M059J (cell line): ENCODE measurements at regions not wholly inside any gene's neighbourhood (a gene's known extent, or its start where the extent isn't known, plus 50 kb on each side); places are given as distances from the start of the nearest gene placed in this dataset.

Experiments
- DNase-seq: peaks from one replicate; pipeline ENCODE4 v3.0.0-alpha.2; 2012; ENCODE audit warnings: low read depth

DNA sequence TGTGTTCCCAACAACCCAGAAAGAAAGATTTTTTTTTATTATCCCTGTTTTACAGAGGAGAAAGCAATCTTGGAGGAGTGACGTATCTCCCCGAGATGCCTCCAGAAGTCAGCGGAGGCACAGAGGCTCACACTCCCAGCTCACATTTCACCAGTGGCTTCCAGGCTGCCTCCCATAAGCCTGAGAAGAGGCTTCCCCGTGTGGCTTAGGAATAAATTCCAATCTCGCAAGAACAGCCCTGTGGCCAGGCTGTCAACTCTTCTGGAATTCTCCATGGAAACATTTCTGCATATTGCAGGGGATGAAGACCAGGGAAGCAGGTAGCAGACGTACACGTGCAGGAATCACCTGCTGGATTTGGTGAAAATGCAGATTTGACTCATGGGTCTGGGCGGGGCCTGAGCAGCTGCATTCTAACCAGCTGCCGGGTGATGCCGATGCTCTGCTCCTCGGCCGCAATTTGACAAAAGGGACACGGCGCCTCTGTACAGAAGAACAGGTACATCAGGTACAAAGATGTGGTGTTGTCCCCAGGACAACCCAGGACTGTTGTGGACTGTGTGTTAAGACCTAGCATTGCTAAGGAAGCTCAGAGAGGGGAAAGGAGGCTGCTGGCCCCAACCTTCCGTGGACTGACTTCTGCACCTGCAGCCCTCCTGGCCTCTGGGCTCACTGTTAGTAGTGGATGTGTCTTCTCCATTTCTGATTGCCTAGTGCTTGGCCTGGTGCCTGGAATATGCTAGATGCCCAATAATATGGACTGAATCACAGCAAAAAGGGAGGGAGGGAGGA, 114.2 kb upstream of the ID2 start:
- no peak for DNase-seq

DNA sequence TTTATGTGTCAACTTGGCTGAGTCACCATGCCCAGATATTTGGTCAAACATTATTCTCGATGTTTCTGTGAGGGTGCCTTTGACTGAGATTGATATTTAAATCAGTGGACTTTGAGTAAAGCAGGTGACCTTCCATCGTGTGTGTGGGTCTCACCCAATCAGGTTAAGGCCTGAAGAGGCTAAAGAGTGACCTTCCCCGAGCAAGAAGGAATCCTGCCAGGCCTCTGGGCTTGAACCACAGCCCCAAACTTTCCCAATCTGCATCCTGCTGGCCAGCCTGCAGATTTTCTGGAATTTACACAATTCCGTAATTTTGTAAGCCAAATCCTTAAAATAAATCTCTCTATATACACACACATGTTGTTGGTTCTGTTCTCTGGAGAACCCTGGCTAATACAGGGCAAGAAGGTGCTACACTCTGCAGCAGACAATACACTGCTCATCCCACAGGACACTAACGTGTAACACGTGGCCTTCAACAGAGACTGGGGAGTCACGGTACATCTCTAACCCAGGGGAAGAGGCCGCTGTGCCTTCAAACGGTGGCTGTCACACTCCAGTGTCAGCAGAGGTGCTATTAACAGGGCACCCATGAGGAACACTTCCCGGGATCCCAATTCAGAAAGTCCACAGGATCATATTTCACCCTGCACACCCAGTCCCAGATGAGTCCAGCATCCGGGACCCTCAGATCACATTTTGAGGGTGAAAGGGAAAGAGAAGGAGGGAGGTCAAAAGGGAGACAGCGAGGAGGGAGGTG, 113.1 kb upstream of the ID2 start:
- no peak for DNase-seq

DNA sequence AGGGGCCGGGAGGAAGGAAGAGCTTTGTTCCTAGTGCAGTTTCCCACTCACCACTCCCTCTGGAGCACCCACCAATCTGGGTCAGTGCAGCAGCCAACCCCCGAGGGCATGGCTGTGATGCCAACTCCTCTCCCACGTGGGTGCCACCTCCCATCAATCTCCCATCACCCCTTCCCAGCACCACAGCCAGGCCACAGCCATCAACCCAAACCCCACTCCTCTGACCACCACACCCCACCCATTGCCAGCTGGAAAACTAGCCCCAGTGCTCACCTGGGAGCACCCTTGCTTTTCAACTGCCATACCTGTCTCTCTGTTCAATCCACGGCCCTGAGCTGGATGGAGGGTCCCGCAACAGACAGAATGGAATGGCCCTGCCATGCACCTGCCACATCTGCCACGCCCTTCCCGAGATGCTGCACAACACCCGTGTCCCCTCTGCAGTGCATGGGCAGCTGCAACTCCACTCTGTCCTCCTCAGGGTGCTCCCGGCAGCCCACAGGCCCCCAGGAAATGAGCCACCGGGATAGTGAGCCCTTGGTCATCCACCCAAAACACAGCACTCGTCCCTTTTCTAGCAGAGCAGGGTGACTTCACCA, 112.4 kb upstream of the ID2 start:
- DNase-seq = no peak

DNA sequence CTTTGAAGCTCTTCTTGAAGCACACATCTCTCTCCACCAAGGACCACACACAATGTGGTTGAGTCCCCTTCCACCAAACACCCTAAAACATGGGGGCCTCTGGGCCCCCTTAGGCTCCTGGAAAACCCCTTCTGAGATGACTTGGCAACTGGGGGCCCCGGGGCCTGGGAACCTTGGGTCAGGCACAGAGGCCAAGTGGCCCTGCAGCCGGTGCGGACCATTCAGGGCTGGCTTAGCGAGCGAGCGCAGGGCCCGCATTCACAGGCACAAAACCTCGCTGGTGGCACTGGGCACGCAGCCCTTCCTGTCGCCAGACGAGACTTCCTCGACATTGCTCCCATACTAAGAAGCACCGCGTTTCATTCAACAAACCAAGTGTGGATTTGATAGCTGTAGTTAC, 111.2 kb upstream of the ID2 start:
- no peak for DNase-seq

DNA sequence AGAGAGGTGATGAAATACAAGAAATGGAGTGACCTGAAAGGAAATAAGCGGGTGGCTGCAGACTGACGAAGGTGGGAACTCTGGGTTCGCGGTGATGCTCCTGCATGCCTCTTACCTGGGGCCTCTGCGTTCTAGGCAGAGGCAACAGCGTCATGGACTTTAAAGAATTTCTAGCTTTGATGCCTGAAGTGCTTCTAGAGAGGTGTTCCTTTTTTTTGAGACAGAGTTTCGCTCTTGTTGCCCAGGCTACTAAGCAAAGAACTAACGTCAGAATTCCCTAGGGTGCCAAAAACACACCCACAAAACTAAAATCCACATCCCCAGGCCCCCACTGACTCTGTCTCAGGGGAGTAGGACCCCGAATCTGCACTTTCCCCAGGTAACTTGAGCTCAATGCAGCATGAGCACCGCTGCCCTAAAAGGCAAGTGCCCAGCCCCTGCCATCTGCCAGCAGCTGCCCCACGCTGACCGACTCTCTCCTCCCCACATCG, 110.5 kb upstream of the ID2 start:
- no peak for DNase-seq

DNA sequence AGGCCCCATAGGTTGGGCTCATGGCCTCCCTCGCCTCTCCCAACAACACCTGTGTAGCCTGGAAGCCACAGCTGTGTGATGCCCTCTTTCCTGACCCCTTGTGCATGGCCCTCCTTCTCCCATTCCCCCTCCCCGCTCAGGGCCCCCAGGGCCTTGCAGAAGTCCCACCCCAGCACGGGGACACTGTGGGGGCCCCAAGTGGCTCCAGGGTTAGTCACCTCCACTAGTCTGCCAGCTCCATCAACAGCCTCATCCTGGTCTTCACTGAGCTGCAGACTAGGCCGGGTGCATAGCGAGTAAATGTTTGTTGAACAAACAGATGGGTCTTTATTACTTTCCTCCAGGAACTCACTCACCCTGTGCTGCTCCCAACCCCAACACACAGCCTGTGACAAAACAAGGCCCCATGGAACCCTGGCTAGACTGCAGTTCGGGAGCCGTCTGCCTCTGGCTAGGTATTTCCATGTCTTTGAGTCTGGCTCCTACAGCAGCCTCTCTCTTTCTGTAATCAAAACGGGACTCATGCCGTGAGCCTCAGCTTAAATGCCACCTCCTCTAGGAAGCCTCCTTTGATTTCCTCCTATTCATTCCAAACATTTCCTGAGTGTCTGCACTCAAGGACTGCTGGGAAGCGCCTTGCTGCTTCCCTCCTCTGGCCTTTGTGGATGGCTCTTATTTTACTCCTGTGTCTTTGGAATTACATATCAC, 109.9 kb upstream of the ID2 start:
- DNase-seq = no peak

DNA sequence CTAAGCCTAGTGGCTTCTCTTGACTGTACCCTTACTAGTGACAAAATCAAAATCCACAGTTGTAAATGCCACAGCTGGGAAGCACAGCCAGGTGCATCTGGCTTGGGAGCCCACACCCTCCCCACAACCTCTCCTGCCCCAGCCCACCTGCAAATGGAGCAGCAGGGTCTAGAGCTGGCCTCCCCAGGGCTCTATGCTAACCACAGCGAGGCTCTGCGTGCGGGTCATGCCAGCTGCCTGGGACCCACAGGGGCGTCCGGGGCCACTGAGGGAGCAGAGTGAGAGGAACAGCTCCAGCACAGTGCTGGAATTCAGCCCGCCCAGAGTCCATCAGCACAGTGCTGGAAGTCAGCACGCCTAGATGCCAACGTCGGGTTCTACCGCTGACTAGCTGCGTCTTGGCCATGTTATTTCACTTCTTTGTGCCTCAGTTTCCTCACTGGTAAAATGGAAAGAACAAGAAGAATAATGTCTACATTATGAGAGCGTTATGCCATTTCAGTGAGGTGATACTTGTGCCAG, 109.1 kb upstream of the ID2 start:
- no peak for DNase-seq

DNA sequence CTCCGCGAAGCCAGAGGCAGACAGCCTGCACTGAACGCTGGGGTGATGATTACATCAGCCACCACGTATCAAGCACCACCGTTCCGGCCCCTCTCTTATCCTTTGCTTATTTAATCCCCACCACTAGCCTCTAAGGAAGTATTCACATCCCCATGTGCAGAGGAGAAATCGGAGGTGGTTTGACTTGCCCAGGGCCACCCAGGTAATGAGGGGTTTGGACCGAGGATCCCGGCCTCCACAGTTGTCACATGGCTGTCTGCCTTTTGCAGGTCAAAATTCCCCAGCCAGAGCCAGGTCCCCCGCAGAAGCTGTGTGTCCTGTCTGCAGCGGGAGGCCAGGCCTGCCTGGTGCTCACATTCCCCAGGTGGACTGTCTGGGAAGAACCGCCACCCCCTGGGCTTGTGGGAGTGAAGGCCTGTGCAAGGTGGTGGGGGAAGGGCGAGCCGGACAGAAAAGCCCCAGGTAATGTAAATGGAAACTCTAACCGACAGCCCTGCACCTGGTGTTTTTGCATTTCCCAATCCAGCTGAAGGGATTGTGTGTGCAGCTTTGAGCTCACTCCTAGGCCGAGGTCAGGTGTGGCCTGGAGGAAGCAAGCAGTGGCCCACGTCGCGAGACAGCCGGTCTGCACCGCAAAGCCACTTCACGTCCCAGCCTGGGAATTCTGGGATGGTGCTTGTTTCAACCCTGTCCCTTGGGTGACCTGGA, 108.5 kb upstream of the ID2 start:
- DNase-seq = no peak

DNA sequence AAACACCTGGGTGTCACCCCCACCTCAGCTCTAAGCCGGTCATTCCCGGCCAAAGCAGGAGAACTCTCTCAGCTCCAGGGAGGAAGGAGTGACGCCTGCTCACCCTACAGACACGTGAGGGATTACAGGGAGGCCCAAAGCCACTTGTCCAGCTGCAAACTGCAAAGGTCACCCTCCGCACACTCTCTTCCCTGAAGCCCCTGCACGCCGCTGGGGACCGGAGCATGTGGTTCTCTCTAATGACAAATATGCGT, 108.0 kb upstream of the ID2 start:
- no peak for DNase-seq

DNA sequence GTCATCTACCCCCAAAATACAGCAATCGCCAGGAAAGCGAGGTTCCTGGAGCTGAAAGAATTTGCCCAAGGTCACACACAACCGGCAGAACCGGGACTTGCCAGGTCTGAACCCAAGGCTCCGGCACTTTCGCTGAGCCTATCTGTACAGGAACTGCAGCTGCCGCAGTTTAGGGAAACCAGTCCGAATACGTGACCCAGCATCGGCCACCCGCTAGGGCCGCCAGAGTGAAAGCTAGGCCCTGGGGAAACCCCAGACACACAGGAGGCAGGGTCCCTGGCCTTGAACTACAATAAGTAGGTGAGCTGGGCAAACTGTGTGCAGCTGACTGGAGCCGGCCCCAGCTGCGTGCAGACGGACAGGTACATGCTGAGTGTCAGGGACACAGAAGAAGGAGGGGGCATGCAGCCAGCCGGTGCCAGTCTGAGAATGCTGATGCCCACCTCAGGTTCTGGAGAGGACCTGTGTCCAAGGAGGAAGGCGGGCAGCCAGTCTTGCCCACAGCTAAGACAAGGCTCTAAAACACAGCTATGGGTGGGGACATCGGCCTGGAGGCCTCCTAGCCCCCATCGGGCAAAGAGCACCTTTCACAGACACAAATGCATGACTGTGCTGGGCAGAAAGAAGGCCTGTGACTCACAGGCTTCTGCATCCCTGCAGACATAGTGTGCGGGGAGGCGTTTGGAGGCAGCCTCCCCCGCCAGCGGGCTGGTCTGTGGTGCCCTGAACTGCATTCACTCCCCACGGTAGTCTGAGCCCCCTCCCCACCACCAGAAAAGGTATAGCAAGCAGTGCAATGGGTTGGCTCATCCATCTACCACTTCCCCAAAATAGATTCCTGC, 107.4 kb upstream of the ID2 start:
- no peak for DNase-seq

DNA sequence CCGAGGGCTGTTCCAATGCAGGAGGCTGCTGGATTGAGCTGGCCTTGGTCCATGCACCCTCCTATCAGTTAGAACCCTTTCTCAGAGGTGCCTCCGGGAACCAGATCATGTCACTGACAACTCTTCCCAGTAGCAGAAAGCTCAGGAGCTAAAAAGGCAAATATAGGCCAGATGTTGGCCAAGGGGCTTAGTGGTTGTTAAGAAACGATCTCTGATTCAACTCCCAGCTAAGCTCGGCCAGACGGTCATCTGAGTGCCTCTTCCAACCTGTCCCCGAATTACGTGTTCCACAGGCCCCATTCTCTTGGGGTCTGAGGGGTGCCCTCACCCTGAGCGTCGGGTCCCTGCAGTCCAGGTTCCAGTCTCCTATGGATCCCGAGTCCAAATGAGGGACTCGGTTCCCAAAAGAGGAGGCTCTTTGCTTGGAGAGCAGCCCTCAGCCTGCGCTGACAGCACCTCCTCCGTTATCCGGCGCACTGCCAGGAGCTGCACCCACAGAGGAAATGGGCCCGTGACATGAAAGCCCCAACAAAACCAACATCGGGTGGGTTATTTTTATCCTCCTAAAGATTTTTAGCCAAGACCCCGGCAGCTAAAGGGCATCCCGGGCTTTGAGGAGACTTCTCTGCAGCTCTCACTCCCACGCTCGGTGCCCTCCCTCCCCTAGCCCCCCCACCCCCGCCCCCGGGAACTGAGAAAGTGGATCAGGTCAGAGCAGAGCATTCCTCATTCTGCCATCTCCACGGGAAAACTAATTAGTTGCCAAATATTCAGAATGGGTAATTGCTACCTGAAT, 106.6 kb upstream of the ID2 start:
- no peak for DNase-seq

DNA sequence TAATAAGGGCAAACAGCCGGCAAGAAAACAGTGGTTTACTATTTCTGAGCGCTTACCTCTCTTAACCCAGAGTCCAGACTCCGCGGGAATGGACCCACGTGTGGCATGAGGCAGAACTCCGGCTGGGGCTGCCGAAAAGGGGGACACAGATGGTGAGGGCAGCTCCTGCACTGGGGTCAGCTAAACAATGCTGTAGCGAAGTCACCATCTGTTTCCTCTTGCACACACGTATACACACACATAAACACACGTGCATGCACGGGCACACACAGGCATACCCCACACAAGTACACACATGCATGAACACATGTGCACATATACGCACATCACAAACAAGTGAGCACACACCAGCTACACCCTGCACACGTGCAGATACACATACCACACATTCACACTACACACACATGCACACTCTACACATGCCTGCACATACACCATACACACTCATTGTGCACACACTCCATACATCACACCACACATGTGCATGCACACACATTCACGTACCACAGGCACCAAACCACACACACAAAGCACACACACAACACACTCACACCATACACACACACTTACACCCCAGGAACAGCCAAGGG, 105.9 kb upstream of the ID2 start:
- DNase-seq = no peak

DNA sequence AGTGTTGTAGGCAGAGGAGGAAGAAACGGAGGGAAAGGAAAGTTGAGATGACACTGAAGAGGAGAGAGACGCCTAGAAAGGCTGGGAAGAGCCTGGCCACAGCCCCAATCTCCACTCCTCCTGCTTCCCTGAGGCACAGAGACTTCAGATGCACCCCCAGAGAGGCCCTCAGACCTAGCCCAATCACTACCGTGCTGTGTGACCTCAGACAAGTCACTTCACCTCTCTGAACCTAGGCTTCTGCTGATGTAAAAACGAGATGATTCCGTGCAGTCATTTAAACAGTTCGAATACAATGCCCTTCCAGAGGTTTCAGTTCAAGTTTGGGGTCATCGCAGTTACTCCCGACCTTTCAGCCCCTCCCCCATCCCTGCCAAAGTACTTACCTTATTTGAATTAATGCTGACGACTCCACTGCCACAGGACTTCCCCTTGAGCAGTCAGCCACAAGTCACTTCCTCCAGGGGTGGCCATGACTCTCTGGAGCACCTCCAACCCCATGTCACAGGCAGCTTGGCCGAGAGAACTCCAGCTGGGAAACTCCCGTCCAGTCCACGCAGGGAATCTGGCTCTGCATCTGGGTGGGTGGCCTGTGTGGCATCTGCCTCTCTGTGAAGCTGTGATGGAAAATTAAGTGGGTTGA, 105.2 kb upstream of the ID2 start:
- DNase-seq = peak; percentile 5

DNA sequence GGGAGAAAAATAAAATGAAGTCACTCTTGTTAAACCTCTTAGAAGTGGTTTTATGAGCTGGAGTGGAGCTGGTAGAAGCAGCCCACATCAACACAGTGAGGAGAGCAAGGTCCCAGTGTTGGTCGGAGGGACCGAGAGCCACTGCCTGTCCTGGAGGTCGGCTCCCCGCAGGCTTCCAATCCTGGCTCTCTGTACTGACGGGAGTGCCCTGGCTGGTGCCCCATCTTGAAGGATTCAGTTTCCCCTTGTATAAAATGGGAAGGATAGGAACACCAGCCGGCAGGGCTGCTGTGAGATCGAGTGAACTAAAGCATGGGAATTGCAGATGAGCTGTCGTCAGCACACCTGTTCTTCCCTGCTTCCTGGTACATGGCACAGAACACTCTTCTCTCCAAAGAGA, 104.3 kb upstream of the ID2 start:
- no peak for DNase-seq

DNA sequence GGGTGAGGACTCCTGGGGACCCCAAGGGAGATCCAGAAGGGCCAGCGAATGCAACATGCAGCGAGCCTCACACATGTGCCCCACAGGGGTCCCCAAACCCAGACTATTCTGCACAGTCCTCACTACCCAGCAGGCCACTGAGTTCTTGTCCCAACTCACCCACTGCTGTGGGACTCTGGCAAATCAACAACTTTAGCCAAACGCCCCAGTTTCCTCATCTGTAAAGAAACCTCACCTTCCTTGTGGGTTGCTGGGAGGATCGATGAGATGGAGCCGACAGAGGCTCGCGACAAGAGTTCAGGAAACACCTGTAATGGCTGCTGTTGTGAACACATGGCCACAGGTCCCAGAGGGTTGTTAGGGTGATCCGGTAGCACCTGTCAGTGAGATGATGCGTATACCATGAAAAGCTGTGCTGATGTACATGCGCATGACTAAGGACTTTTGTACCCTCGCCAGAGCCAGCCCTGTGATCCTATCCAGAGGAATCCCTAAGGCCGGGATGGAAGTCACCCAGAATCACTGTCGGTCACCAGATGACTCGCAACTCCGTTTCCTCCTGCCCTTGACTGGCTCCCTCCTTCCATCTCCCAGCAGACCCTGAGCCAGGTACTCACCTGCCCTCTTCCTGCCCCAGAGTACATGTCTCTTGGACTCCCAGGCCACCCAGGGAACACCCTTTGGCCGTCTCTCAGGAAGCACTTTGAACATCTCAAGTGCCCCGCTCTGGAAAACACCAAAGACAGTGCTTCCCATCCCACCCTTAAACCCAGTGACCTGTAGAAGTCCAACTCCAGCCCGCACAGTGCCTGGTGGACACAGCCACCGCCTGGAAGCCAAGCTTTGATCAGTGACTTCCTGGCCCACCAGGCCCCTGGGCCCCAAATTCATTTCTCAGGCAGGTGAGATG, 103.3 kb upstream of the ID2 start:
- no peak for DNase-seq

DNA sequence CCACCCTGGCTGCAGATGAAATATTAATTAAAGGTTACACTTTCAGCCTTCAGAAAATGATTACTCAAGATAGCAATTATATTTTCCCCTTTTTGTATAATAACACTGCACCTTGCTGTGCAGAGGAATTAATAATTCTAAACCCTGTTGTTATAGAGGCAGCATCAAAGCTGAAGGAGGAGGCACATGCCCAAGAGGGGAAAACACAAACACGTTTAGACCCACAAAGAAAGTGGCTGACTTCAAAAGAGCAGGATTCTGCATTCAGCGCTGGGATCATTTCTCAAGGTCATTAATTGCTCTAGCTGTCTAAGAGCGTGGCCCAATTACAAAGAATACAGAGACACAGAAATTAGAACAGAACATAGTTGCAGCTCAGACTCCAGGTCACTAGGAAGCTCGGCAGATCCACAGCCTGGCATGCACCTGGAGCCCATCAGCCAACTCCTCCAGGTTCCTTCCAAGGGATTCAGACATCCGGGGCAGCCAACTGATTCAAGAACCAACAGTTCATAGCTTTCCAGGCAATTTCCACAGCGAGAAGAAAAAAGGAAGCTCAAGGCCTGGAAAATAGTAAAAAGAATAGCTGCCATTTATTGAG, 102.3 kb upstream of the ID2 start:
- DNase-seq = no peak
